ENCODE measurements at regions not wholly inside any gene's neighbourhood (a gene's known extent, or its start where the extent isn't known, plus 50 kb on each side); places are given as distances from the start of the nearest gene placed in this dataset.

GRCh38 chr21:17726047-17726829 is 92.9 kb downstream of the C21orf91 start:
- 94% methylated on average over 8 of the region's 8 CpGs for WGBS (ENCODE audit: insufficient coverage)
- Mint-ChIP-seq H3K36me3 (no peaks in the 10 kb centered on the region), H3K9me3 (no peaks in the 10 kb centered on the region), H3K27ac (no peak overlapping the region), H3K27me3 (ENCODE audit: low read depth in 2 of 2) (peaks cover 0 to 4% of the 10 kb centered on the region in 2 donors), H3K4me3 (no peak overlapping the region), H3K4me1 (peaks cover 6% of the 10 kb centered on the region in 2 donors)
- H3K4me1 ChIP-seq (ENCODE audit: control insufficient read depth, insufficient read depth, low read length) = no peaks in the 10 kb centered on the region
- H3K27me3 ChIP-seq (ENCODE audit: control insufficient read depth, insufficient read depth, low read length) = no peaks in the 10 kb centered on the region
- no peak overlapping the region for H3K27ac ChIP-seq (ENCODE audit: low read length)
- no peak overlapping the region for H3K4me3 ChIP-seq (ENCODE audit: low read length)
- no peaks in the 10 kb centered on the region for H3K36me3 ChIP-seq (ENCODE audit: control insufficient read depth, insufficient read depth, low read length)
- intact Hi-C loops (cut with micrococcal nuclease) = no loop called here
- peak in 1 of 2 donors; percentile 10 for DNase-seq
- ATAC-seq = no peak
- no peaks in the 10 kb centered on the region for H3K9me3 ChIP-seq (ENCODE audit: control insufficient read depth, insufficient read depth, low read length)
- TF ChIP-seq, protein P1, sequence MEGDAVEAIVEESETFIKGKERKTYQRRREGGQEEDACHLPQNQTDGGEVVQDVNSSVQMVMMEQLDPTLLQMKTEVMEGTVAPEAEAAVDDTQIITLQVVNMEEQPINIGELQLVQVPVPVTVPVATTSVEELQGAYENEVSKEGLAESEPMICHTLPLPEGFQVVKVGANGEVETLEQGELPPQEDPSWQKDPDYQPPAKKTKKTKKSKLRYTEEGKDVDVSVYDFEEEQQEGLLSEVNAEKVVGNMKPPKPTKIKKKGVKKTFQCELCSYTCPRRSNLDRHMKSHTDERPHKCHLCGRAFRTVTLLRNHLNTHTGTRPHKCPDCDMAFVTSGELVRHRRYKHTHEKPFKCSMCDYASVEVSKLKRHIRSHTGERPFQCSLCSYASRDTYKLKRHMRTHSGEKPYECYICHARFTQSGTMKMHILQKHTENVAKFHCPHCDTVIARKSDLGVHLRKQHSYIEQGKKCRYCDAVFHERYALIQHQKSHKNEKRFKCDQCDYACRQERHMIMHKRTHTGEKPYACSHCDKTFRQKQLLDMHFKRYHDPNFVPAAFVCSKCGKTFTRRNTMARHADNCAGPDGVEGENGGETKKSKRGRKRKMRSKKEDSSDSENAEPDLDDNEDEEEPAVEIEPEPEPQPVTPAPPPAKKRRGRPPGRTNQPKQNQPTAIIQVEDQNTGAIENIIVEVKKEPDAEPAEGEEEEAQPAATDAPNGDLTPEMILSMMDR (IDR thresholded peaks at IDR 0.05) = no peak

- H3K27ac ChIP-seq (ENCODE audit: low read length) = no peak overlapping the region
- no peak overlapping the region for H3K27ac Mint-ChIP-seq
- no peaks in the 10 kb centered on the region for H3K36me3 ChIP-seq (ENCODE audit: control insufficient read depth, insufficient read depth, low read length)
- no peaks in the 10 kb centered on the region for H3K27me3 ChIP-seq (ENCODE audit: control insufficient read depth, insufficient read depth, low read length)
- no peaks in the 10 kb centered on the region for H3K4me1 ChIP-seq (ENCODE audit: control insufficient read depth, insufficient read depth, low read length)
- DNase-seq (no peak), ATAC-seq (no peak)
- TF ChIP-seq, protein P1 (IDR thresholded peaks at IDR 0.05) = no peak
- H3K36me3 Mint-ChIP-seq = no peaks in the 10 kb centered on the region
- H3K9me3 ChIP-seq (ENCODE audit: control insufficient read depth, insufficient read depth, low read length) = no peaks in the 10 kb centered on the region
- no peak overlapping the region for H3K4me3 Mint-ChIP-seq
- H3K27me3 Mint-ChIP-seq (ENCODE audit: low read depth in 2 of 2) = no peaks in the 10 kb centered on the region
- no peaks in the 10 kb centered on the region for H3K9me3 Mint-ChIP-seq
- intact Hi-C loops (cut with micrococcal nuclease) = no loop called here
- no peak overlapping the region for H3K4me3 ChIP-seq (ENCODE audit: low read length)
- WGBS (ENCODE audit: insufficient coverage) = 95% methylated on average over 3 of the region's 3 CpGs
- peaks cover 6% of the 10 kb centered on the region in 2 donors for H3K4me1 Mint-ChIP-seq
These were observed 93.8 kb downstream of the C21orf91 start for GRCh38 chr21:17725339-17725738.

- Mint-ChIP-seq H3K4me3 (no peak overlapping the region), H3K4me1 (no peaks in the 10 kb centered on the region), H3K36me3 (no peaks in the 10 kb centered on the region), H3K27me3 (ENCODE audit: low read depth in 2 of 2) (peaks cover 0 to 3% of the 10 kb centered on the region in 2 donors), H3K9me3 (peaks cover 0 to 3% of the 10 kb centered on the region in 2 donors), H3K27ac (no peak overlapping the region)
- no peaks in the 10 kb centered on the region for H3K4me1 ChIP-seq (ENCODE audit: control insufficient read depth, insufficient read depth, low read length)
- H3K27ac ChIP-seq (ENCODE audit: low read length) = no peak overlapping the region
- intact Hi-C loops (cut with micrococcal nuclease) = no loop called here
- TF ChIP-seq, protein P1 (IDR thresholded peaks at IDR 0.05) = no peak
- no peaks in the 10 kb centered on the region for H3K36me3 ChIP-seq (ENCODE audit: control insufficient read depth, insufficient read depth, low read length)
- ATAC-seq (no peak), DNase-seq (no peak)
- no peaks in the 10 kb centered on the region for H3K27me3 ChIP-seq (ENCODE audit: control insufficient read depth, insufficient read depth, low read length)
- 100% methylated on average over 2 of the region's 2 CpGs for WGBS (ENCODE audit: insufficient coverage)
- H3K9me3 ChIP-seq (ENCODE audit: control insufficient read depth, insufficient read depth, low read length) = no peaks in the 10 kb centered on the region
- H3K4me3 ChIP-seq (ENCODE audit: low read length) = no peak overlapping the region
These were observed 100.2 kb upstream of the BTG3 start for GRCh38 chr21:17712887-17713286.

DNA sequence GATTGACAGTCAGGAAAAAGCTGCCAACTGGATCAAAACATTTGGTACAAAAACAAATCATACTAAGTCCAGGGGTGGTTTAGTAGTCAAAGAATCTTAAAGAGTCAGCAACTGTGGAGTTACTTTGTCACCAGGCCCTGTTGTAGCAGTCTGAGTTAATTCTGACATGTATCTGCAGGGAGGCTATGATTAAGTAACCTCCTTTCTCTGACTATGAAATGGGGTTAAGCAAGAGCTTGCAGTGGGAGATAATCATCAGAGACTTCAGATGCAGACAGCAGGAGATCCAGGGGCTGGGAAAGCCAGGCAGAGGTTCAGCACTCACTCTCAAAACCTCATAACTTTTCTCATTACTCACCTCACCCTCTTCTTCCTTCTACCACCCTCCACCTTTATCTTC is 99.2 kb upstream of the BTG3 start:
- Histone ChIP-seq H3K4me3 (ENCODE audit: low read length) (no peak overlapping the region), H3K9me3 (ENCODE audit: control insufficient read depth, insufficient read depth, low read length) (no peaks in the 10 kb centered on the region), H3K4me1 (ENCODE audit: control insufficient read depth, insufficient read depth, low read length) (no peaks in the 10 kb centered on the region), H3K36me3 (ENCODE audit: control insufficient read depth, insufficient read depth, low read length) (no peaks in the 10 kb centered on the region), H3K27ac (ENCODE audit: low read length) (no peak overlapping the region), H3K27me3 (ENCODE audit: control insufficient read depth, insufficient read depth, low read length) (no peaks in the 10 kb centered on the region)
- DNase-seq = no peak
- H3K4me3 Mint-ChIP-seq = no peak overlapping the region
- peaks cover 0 to 3% of the 10 kb centered on the region in 2 donors for H3K9me3 Mint-ChIP-seq
- H3K36me3 Mint-ChIP-seq = no peaks in the 10 kb centered on the region
- TF ChIP-seq, protein P1 (IDR thresholded peaks at IDR 0.05) = no peak
- intact Hi-C loops (cut with micrococcal nuclease) = no loop called here
- no peak for ATAC-seq
- H3K27ac Mint-ChIP-seq = no peak overlapping the region
- H3K4me1 Mint-ChIP-seq = no peaks in the 10 kb centered on the region
- H3K27me3 Mint-ChIP-seq (ENCODE audit: low read depth in 2 of 2) = peaks cover 0 to 3% of the 10 kb centered on the region in 2 donors
